HepG2 (cell line): ENCODE measurements at regions not wholly inside any gene's neighbourhood (a gene's known extent, or its start where the extent isn't known, plus 50 kb on each side); places are given as distances from the start of the nearest gene placed in this dataset.

ENCODE experiments used
- ATAC-seq: fragments of 200-7000 bp; cut with Tn5 transposase; 3 replicates; pipeline ENCODE4 v1.9.1; 2020; ENCODE audit warnings: mild to moderate bottlenecking, moderate library complexity
- BruUV-seq: library from RNA; stranded (reverse); fragments of 400-500 nt; replicated peaks from 2 replicates; lab custom pipeline; 2021; lab: Mats Ljungman, UMichigan
- CTCF ChIA-PET: fragments of 300-600 bp; formaldehyde crosslinking; extraction: SDS; loops from one replicate; lab custom pipeline; 2021; ENCODE audit warnings: low total read pairs, inconsistent platforms, low intra/inter-chr PET ratio; lab: Yijun Ruan, JAX
- POLR2A ChIA-PET: fragments of 350-600 bp; sonication (Branson Sonifier 250); formaldehyde crosslinking; loops from one replicate; lab custom pipeline; 2020; ENCODE audit warnings: antibody characterized with exemption, inconsistent platforms; lab: Yijun Ruan, JAX
- DNase-seq: peaks from one replicate; pipeline ENCODE4 v3.0.0-alpha.2; 2015; ENCODE audit warnings: low spot score
- FAIRE-seq: peaks from 3 replicates; lab custom pipeline; 2011; peaks lifted over from hg19 to GRCh38; lab: Jason Lieb, UNC
- H2AFZ ChIP-seq: one replicate; pipeline ENCODE4 v1.6.1; 2011; ENCODE audit warnings: low read length, inconsistent platforms
- H3K27ac ChIP-seq: fragments of 300-600 bp; 3 replicates; pipeline ENCODE4 v1.8.0; 2011; ENCODE audit warnings: mixed run types, mild to moderate bottlenecking, mixed read lengths, low read length, inconsistent platforms; ENCODE audit not compliant: insufficient read depth; ENCODE audit errors: extremely low read length
- H3K27me3 ChIP-seq, 2 experiments: fragments of 200-600 bp in 1 of 2; 2 replicates in 1 of 2; 3 replicates in 1 of 2; pipeline versions ENCODE4 v1.6.0 to v1.8.0; 2011; ENCODE audit warnings: low read length in 2 of 2, mild to moderate bottlenecking in 2 of 2, moderate library complexity in 2 of 2, inconsistent platforms in 1 of 2; ENCODE audit not compliant: insufficient read depth in 2 of 2, control insufficient read depth in 1 of 2
- H3K36me3 ChIP-seq, 2 experiments: fragments of 200-600 bp in 1 of 2; replicated peaks in 1 of 2; 2 replicates in 1 of 2; 3 replicates in 1 of 2; pipeline versions ENCODE4 v1.5.1 to v1.8.0; 2011; ENCODE audit warnings: low read length in 2 of 2, inconsistent platforms in 1 of 2; ENCODE audit not compliant: insufficient read depth in 2 of 2, control insufficient read depth in 1 of 2
- H3K4me1 ChIP-seq: 2 replicates; pipeline ENCODE4 v1.5.1; 2012; ENCODE audit warnings: low read length, inconsistent platforms; ENCODE audit not compliant: insufficient read depth
- H3K4me2 ChIP-seq: 2 replicates; pipeline ENCODE4 v1.6.0; 2011; ENCODE audit warnings: low read depth, low read length, inconsistent platforms
- H3K4me3 ChIP-seq, 3 experiments: fragments of 200-600 bp in 1 of 3; sonication (generic), shearing (Covaris generic) in 1 of 3; replicated peaks in 1 of 3; 2 replicates each; pipeline ENCODE4 v1.5.1; 2011 to 2016; ENCODE audit warnings: low read length in 3 of 3, inconsistent platforms in 2 of 3, low read depth in 2 of 3, mild to moderate bottlenecking in 2 of 3, control low read depth in 1 of 3, mixed read lengths in 1 of 3; ENCODE audit not compliant: insufficient read depth in 1 of 3
- H3K79me2 ChIP-seq: one replicate; pipeline ENCODE4 v1.6.1; 2011; ENCODE audit warnings: low read length, inconsistent platforms; ENCODE audit not compliant: insufficient read depth
- H3K9ac ChIP-seq: 2 replicates; pipeline ENCODE4 v1.6.0; 2011; ENCODE audit warnings: mild to moderate bottlenecking, low read depth, low read length, inconsistent platforms; ENCODE audit not compliant: insufficient read depth
- H3K9me3 ChIP-seq: 2 replicates; pipeline ENCODE4 v1.5.1; 2012; ENCODE audit warnings: mild to moderate bottlenecking, low read length
- H4K20me1 ChIP-seq: 2 replicates; pipeline ENCODE4 v1.6.0; 2011; ENCODE audit warnings: inconsistent platforms, mild to moderate bottlenecking, low read length, moderate library complexity; ENCODE audit not compliant: insufficient read depth
- MED1 ChIP-seq: sonication (generic); formaldehyde crosslinking; IDR thresholded peaks from 2 replicates; pipeline ENCODE4 v1.4.0; 2020; ENCODE audit warnings: missing genetic modification reagents
- REL ChIP-seq: sonication (generic); formaldehyde crosslinking; conservative IDR thresholded peaks from 2 replicates; pipeline ENCODE4 v1.8.0; 2022; ENCODE audit warnings: mild to moderate bottlenecking, missing genetic modification reagents, moderate library complexity
- STAG1 ChIP-seq: sonication (generic); formaldehyde crosslinking; IDR thresholded peaks from 2 replicates; pipeline ENCODE4 v1.4.0; 2020; ENCODE audit warnings: missing genetic modification reagents
- ZKSCAN8 ChIP-seq: IDR thresholded peaks from 2 replicates; pipeline ENCODE4 v1.6.1; 2016; ENCODE audit warnings: borderline replicate concordance, missing genetic modification reagents, missing compliant biosample characterization
- ZNF598 ChIP-seq: sonication (generic); formaldehyde crosslinking; IDR thresholded peaks from 2 replicates; pipeline ENCODE4 v1.5.1; 2020; ENCODE audit warnings: mild to moderate bottlenecking, missing genetic modification reagents, borderline replicate concordance
- ZNF629 ChIP-seq: sonication (generic); formaldehyde crosslinking; conservative IDR thresholded peaks from 2 replicates; pipeline ENCODE4 v1.5.0; 2020; ENCODE audit warnings: missing genetic modification reagents
- ZNF672 ChIP-seq: sonication (generic); formaldehyde crosslinking; IDR thresholded peaks from 2 replicates; pipeline ENCODE4 v1.8.1; 2022; ENCODE audit warnings: missing genetic modification reagents
- WGBS: methylation state at CpG from one replicate; pipeline ENCODE4 v1.1.6; 2017; ENCODE audit warnings: low lambda C conversion rate; 5-methylcytosine and 5-hydroxymethylcytosine counted together
- in situ Hi-C: cut with HindIII; loops from 2 replicates; pipeline ENCODE4 v1.10.0; 2017; ENCODE audit warnings: low pct_unique_long_range_greater_than_20kb; ENCODE audit not compliant: extremely low pct_ligation_motif_present
- intact Hi-C: fragments of 100-400 bp; cut with micrococcal nuclease; formaldehyde crosslinking; loops from one replicate; pipeline ENCODE4 v1.10.0; 2022; ENCODE audit not compliant: unreplicated experiment
- TF ChIP-seq, protein P1 (sequence below): sonication (generic); formaldehyde crosslinking; IDR thresholded peaks from 2 replicates; pipeline ENCODE4 v1.5.0; 2020; ENCODE audit warnings: missing genetic modification reagents, mild to moderate bottlenecking, borderline replicate concordance
- TF ChIP-seq, protein P2 (sequence below), 2 experiments: sonication (generic) in 1 of 2; formaldehyde crosslinking in 1 of 2; IDR thresholded peaks; 2 replicates each; pipeline versions ENCODE4 v1.5.1 to v1.6.1; 2011 to 2020; ENCODE audit warnings: borderline replicate concordance in 1 of 2, low read depth in 1 of 2, low read length in 1 of 2, mild to moderate bottlenecking in 1 of 2, missing genetic modification reagents in 1 of 2, moderate library complexity in 1 of 2

DNA sequence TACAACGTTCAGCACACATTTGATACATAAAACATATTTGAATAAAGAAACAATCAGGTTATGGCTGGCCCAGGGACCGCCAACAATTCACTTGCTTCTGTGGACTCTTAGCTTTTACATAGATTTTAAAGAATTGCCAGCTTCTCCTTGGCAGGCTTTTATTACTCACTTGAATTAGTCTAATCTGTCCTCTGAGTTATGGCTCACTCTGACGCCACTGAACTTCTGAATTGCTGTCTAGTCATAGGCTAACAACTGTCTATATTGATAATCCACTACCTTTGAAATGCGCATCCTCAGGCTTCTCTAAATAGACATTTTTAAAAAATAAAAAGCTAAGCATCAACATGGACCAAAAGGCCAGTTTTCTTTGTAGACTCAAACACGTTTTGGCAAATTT is 317.4 kb upstream of the SGCD start:
- Histone ChIP-seq H3K36me3 (no peaks in the 10 kb centered on the region), H3K9me3 (no peaks in the 10 kb centered on the region), H3K27me3 (peaks cover 1 to 2% of the 10 kb centered on the region in 2 experiments; a peak in 1 of 5 replicates), H3K27ac (no peak overlapping the region), H3K4me3 (no peak overlapping the region), H3K4me2 (no peak overlapping the region)
- DNase-seq = no peak
- WGBS = 11% methylated on average over 5 of the region's 5 CpGs
- no TSS peak for BruUV-seq
- CTCF ChIA-PET = no interaction called here
- no peak for FAIRE-seq
- ATAC-seq = no peak
- intact Hi-C loops = no loop called here
- POLR2A ChIA-PET = no interaction called here
- TF ChIP-seq, protein P1, sequence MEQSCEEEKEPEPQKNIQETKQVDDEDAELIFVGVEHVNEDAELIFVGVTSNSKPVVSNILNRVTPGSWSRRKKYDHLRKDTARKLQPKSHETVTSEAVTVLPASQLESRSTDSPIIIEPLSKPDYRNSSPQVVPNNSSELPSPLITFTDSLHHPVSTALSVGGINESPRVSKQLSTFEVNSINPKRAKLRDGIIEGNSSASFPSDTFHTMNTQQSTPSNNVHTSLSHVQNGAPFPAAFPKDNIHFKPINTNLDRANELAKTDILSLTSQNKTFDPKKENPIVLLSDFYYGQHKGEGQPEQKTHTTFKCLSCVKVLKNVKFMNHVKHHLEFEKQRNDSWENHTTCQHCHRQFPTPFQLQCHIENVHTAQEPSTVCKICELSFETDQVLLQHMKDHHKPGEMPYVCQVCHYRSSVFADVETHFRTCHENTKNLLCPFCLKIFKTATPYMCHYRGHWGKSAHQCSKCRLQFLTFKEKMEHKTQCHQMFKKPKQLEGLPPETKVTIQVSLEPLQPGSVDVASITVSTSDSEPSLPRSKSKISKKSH (CRISPR knock-in tag) = no peak
- TF ChIP-seq REL (no peak), ZNF629 (no peak), MED1 (CRISPR knock-in tag) (no peak), ZNF672 (CRISPR knock-in tag) (no peak), ZNF598 (no peak), ZKSCAN8 (CRISPR knock-in tag) (no peak), STAG1 (CRISPR knock-in tag) (no peak)
- TF ChIP-seq, protein P2, sequence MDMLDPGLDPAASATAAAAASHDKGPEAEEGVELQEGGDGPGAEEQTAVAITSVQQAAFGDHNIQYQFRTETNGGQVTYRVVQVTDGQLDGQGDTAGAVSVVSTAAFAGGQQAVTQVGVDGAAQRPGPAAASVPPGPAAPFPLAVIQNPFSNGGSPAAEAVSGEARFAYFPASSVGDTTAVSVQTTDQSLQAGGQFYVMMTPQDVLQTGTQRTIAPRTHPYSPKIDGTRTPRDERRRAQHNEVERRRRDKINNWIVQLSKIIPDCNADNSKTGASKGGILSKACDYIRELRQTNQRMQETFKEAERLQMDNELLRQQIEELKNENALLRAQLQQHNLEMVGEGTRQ (IDR thresholded peaks at IDR 0.05; ENCODE audit: low read depth, low read length) = no peak
- TF ChIP-seq, protein P2 (CRISPR knock-in tag; IDR thresholded peaks at IDR 0.05; ENCODE audit: borderline replicate concordance) = no peak
- TF ChIP-seq, all 625 proteins: peak for 0
- in situ Hi-C loops = no loop called here
- Histone ChIP-seq H2AFZ (no peak overlapping the region), H3K9ac (no peak overlapping the region), H3K4me1 (no peaks in the 10 kb centered on the region), H3K79me2 (no peaks in the 10 kb centered on the region), H4K20me1 (no peaks in the 10 kb centered on the region)
